Brain microvascular endothelial cell (primary cell): ENCODE measurements at regions not wholly inside any gene's neighbourhood (a gene's known extent, or its start where the extent isn't known, plus 50 kb on each side); places are given as distances from the start of the nearest gene placed in this dataset.

Experiments
- DNase-seq: peaks from one replicate; pipeline ENCODE4 v3.0.0-alpha.2; 2020
- H3K27ac ChIP-seq: fragments of 250-450 bp; sonication (Bioruptor Pico); 2 replicates; pipeline ENCODE4 v1.5.1; 2020; ENCODE audit warnings: mild to moderate bottlenecking, moderate library complexity
- H3K27me3 ChIP-seq: fragments of 250-450 bp; sonication (Bioruptor Pico); replicated peaks from 2 replicates; pipeline ENCODE4 v1.5.1; 2020; ENCODE audit warnings: mild to moderate bottlenecking
- H3K36me3 ChIP-seq: fragments of 250-450 bp; sonication (Bioruptor Pico); replicated peaks from 2 replicates; pipeline ENCODE4 v1.5.1; 2020; ENCODE audit warnings: mild to moderate bottlenecking
- H3K4me3 ChIP-seq: 2 replicates; pipeline ENCODE4 v1.5.1; 2011; ENCODE audit warnings: low read depth, mild to moderate bottlenecking, control low read depth, low read length, moderate library complexity
- in situ Hi-C: cut with HindIII; loops from 2 replicates; pipeline ENCODE4 v1.10.0; 2017; ENCODE audit warnings: low sequenced_read_pairs, low pct_ligation_motif_present
- TF ChIP-seq, protein P1 (sequence below): IDR thresholded peaks from 2 replicates; pipeline ENCODE4 v1.5.1; 2011; ENCODE audit warnings: low read depth, mild to moderate bottlenecking, moderate library complexity, low read length, control low read depth, inconsistent platforms; ENCODE audit errors: missing control alignments

DNA sequence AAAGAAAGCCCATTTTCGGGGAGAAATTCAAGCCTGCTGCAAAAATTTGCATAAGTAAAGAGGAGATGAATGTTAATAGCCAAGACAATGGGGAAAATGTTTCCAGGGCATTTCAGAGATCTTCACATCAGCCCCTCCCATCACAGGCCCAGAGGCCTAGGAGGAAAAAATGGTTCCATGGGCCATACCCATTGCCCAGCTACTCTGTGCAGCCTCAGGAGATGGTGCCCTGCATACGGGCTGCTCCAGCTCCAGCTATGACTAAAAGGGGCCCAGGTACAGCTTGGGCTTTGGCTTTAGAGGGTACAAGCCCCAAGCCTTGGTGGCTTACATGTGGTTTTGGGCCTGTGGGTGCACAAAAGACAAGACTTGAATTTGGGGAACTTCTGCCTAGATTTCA is 168.0 kb upstream of the DIPK2B start:
- Histone ChIP-seq H3K4me3 (no peak overlapping the region), H3K27me3 (no peaks in the 10 kb centered on the region), H3K27ac (no peak overlapping the region), H3K36me3 (no peaks in the 10 kb centered on the region)
- no peak for DNase-seq
- TF ChIP-seq, protein P1, sequence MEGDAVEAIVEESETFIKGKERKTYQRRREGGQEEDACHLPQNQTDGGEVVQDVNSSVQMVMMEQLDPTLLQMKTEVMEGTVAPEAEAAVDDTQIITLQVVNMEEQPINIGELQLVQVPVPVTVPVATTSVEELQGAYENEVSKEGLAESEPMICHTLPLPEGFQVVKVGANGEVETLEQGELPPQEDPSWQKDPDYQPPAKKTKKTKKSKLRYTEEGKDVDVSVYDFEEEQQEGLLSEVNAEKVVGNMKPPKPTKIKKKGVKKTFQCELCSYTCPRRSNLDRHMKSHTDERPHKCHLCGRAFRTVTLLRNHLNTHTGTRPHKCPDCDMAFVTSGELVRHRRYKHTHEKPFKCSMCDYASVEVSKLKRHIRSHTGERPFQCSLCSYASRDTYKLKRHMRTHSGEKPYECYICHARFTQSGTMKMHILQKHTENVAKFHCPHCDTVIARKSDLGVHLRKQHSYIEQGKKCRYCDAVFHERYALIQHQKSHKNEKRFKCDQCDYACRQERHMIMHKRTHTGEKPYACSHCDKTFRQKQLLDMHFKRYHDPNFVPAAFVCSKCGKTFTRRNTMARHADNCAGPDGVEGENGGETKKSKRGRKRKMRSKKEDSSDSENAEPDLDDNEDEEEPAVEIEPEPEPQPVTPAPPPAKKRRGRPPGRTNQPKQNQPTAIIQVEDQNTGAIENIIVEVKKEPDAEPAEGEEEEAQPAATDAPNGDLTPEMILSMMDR, result no peak
- in situ Hi-C loops, result no loop called here

DNA sequence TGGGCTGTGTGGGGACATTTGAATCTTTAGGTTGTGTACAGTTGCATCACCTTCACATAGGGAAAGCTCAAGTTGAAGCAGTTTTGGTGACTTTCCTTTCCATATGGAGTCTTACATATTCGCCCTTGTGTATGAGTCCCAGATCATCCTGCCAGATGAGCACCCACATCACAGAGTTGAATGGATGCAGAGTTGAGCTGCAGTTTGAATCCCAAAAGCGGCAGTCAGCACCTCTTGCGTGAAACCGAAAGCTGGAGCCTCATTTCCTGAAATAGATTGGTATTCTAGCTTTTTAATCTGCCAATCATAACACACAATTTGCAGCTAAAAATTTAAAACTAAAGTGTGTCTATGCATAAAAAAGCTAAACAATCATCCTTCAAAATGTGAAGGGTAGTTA is 162.9 kb upstream of the DIPK2B start:
- Histone ChIP-seq H3K4me3 (no peak overlapping the region), H3K36me3 (no peaks in the 10 kb centered on the region), H3K27ac (no peak overlapping the region), H3K27me3 (no peaks in the 10 kb centered on the region)
- in situ Hi-C loops, result no loop called here
- no peak for DNase-seq
- TF ChIP-seq, protein P1, result no peak

GRCh38 chrX:45360571-45360970 is 159.9 kb upstream of the DIPK2B start:
- H3K27ac ChIP-seq, result no peak overlapping the region
- no peak overlapping the region for H3K4me3 ChIP-seq
- no peak for DNase-seq
- H3K27me3 ChIP-seq, result no peaks in the 10 kb centered on the region
- TF ChIP-seq, protein P1, result no peak
- in situ Hi-C loops, result no loop called here
- no peaks in the 10 kb centered on the region for H3K36me3 ChIP-seq

DNA sequence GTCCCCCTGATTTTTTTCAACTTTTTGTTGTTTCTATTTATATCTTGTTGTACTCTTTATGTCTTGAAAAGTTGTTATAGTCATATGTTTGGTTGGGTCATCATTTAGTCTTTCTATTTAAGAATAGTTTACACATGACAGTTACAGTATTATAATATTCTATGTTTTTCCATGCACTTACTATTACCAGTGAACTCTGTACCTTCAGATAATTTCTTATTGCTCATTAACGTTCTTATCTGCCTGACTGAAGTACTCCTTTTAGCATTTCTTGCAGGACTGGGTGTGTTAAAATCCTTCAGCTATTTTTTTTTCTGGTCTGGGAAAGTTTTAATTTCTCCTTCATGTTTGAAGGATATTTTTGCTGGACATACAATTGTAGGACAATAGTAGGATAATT is 157.7 kb upstream of the DIPK2B start:
- TF ChIP-seq, protein P1, result no peak
- H3K4me3 ChIP-seq, result no peak overlapping the region
- in situ Hi-C loops, result no loop called here

DNA sequence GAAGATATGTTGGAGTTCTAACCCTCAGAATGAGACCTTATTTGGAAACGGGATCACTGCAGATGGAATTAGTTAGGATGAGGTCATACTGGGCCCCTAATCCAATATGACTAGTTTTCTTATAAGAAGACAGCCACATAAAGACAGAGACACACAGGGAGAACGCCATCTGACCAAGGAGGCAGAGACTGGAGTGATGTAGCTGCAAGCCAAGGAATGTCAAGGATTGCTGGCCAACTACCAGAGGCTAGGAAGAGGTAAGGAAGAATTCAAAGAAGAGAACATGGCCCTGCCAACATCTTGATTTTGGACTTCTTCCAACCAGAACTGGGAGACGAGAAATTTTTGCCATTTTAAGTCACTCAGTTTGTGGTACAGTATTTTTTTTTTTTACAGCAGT is 152.8 kb upstream of the DIPK2B start:
- H3K27ac ChIP-seq, result no peak overlapping the region
- in situ Hi-C loops, result no loop called here
- no peak overlapping the region for H3K4me3 ChIP-seq
- DNase-seq, result no peak
- H3K27me3 ChIP-seq, result no peaks in the 10 kb centered on the region
- TF ChIP-seq, protein P1, result no peak
- H3K36me3 ChIP-seq, result no peaks in the 10 kb centered on the region

More for the DNA sequence above, 157.7 kb upstream of the DIPK2B start:
- Histone ChIP-seq H3K36me3 (no peaks in the 10 kb centered on the region), H3K27me3 (no peaks in the 10 kb centered on the region), H3K27ac (no peak overlapping the region)
- no peak for DNase-seq

GRCh38 chrX:45352611-45353010 is 151.9 kb upstream of the DIPK2B start:
- Histone ChIP-seq H3K27me3 (no peaks in the 10 kb centered on the region), H3K36me3 (no peaks in the 10 kb centered on the region), H3K27ac (no peak overlapping the region), H3K4me3 (no peak overlapping the region)
- TF ChIP-seq, protein P1, result no peak
- no peak for DNase-seq
- in situ Hi-C loops, result no loop called here
